ENCODE measurements at regions not wholly inside any gene's neighbourhood (a gene's known extent, or its start where the extent isn't known, plus 50 kb on each side); places are given as distances from the start of the nearest gene placed in this dataset.

GRCh38 chr4:126954537-126955291, 678.0 kb upstream of the INTU start:
- no peaks in the 10 kb centered on the region for H3K4me1 ChIP-seq
- H3K9me3 ChIP-seq, result peaks cover 0 to 2% (median 0%) of the 10 kb centered on the region in 4 donors
- TF ChIP-seq EP300 (IDR thresholded peaks at IDR 0.05), result no peak
- TF ChIP-seq POLR2A (IDR thresholded peaks at IDR 0.05), result no peak
- TF ChIP-seq, protein P1, sequence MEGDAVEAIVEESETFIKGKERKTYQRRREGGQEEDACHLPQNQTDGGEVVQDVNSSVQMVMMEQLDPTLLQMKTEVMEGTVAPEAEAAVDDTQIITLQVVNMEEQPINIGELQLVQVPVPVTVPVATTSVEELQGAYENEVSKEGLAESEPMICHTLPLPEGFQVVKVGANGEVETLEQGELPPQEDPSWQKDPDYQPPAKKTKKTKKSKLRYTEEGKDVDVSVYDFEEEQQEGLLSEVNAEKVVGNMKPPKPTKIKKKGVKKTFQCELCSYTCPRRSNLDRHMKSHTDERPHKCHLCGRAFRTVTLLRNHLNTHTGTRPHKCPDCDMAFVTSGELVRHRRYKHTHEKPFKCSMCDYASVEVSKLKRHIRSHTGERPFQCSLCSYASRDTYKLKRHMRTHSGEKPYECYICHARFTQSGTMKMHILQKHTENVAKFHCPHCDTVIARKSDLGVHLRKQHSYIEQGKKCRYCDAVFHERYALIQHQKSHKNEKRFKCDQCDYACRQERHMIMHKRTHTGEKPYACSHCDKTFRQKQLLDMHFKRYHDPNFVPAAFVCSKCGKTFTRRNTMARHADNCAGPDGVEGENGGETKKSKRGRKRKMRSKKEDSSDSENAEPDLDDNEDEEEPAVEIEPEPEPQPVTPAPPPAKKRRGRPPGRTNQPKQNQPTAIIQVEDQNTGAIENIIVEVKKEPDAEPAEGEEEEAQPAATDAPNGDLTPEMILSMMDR (IDR thresholded peaks at IDR 0.05), result no peak
- TF ChIP-seq POLR2AphosphoS5 (IDR thresholded peaks at IDR 0.05), result no peak
- DNase-seq (no peak), ATAC-seq (ENCODE audit: low FRiP score in 2 of 2) (no peak)
- no peak overlapping the region for H3K4me3 ChIP-seq
- no peaks in the 10 kb centered on the region for H3K27me3 ChIP-seq
- H3K36me3 ChIP-seq, result no peaks in the 10 kb centered on the region
- no peak overlapping the region for H3K27ac ChIP-seq
- WGBS, 2 donors, result 92 to 96% methylated on average over 5 of the region's 5 CpGs

DNA sequence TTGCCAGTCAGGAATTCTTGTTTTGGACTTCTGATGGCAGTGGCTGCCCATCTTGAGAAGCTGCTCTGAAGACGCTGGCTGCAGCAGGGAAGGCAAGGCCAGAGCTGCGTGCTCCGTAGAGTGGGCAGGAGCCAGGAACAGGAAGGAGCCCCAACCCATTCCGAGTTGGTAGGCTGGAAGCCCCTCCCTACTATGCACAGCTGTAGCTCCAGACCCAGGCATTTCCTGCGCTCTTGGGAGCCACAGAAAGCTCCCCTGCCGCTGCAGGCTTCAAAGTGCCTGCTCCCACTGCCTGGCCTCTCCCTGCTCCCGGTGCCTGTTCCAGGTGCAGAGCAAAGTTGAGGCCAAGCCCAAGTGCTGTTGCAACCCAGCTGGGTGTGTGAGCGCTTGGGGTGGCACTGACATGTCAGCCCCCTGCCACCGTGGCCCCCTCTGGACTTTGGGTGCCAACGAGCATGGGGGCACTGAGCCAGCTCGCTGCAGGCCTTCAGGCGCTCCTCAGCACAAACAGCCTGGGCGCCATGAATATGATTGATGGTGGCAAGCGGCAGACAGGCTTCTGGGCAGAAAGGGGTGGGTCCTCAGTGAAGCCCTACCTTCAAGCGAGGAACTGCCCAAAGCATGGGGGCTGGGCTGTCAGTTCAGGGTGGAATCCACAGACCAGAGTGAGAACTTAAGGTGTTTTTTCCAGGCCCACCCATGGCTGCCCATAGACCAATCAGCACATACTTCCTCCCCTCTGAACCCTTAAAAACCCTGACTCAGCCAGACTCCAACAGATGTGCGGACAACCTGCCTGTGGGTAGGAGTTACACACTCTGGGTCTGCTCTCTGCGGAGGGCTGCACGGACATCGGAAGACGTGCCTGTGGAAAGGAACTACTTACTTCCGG, 677.2 kb upstream of the INTU start:
- H3K36me3 ChIP-seq, result no peaks in the 10 kb centered on the region
- H3K4me3 ChIP-seq, result no peak overlapping the region
- peaks cover 0 to 2% (median 0%) of the 10 kb centered on the region in 4 donors for H3K9me3 ChIP-seq
- WGBS, 2 donors, result 78 to 89% methylated on average over 9 to 21 of the region's 21 CpGs
- H3K4me1 ChIP-seq, result no peaks in the 10 kb centered on the region
- ATAC-seq (ENCODE audit: low FRiP score in 2 of 2) (peak in 1 of 2 donors; percentile 31), DNase-seq (peak in 1 of 2 donors; percentile 47)
- no peak for TF ChIP-seq EP300 (IDR thresholded peaks at IDR 0.05)
- TF ChIP-seq POLR2AphosphoS5 (IDR thresholded peaks at IDR 0.05), result no peak
- TF ChIP-seq, protein P1 (IDR thresholded peaks at IDR 0.05), result no peak
- no peak for TF ChIP-seq POLR2A (IDR thresholded peaks at IDR 0.05)
- H3K27me3 ChIP-seq, result no peaks in the 10 kb centered on the region
- H3K27ac ChIP-seq, result no peak overlapping the region

DNA sequence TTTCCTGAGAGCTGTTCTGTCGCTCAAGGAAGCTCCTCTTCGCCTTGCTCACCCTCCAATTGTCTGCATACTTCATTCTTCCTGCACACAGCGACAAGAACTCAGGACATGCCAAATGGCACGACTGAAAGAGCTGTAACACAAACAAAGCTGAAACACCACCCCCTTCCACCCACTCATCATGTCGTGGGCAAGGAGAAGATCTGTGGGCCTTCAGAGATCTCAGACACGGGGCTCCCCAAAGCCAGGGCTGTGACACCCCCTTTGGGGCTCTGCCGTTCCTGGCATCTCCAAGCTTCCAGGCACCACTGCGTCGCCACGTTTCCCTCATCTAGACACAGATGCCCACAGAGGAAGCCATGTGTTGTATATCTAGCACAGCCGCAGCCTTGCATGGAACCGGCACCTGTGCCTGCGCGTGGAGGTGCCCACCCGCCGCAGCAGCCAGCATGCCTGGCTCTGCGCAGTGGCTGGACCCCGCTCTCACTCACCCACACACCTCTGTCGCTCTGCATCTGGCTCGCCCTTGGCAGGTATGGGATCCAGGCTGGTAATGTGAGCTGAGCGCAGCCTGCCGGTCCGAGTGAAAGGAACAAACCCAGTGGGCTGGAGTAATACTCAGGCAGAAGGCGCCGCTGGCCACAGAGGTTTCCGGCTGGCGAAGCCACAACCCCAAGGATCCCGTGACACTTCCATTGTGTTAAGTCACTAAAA, 676.4 kb upstream of the INTU start:
- Histone ChIP-seq H3K4me1 (no peaks in the 10 kb centered on the region), H3K27ac (no peak overlapping the region), H3K27me3 (no peaks in the 10 kb centered on the region), H3K4me3 (no peak overlapping the region), H3K9me3 (peaks cover 0 to 2% (median 0%) of the 10 kb centered on the region in 4 donors), H3K36me3 (no peaks in the 10 kb centered on the region)
- TF ChIP-seq POLR2AphosphoS5 (IDR thresholded peaks at IDR 0.05) (no peak), POLR2A (IDR thresholded peaks at IDR 0.05) (no peak), EP300 (IDR thresholded peaks at IDR 0.05) (no peak)
- TF ChIP-seq, protein P1 (IDR thresholded peaks at IDR 0.05), result no peak
- 91 to 92% methylated on average over 19 to 28 of the region's 28 CpGs for WGBS, 2 donors
- ATAC-seq (ENCODE audit: low FRiP score in 2 of 2), result no peak
- peak in 1 of 2 donors; percentile 46 for DNase-seq

GRCh38 chr4:126957556-126957955, 675.2 kb upstream of the INTU start:
- DNase-seq (no peak), ATAC-seq (ENCODE audit: low FRiP score in 2 of 2) (no peak)
- Histone ChIP-seq H3K4me3 (no peak overlapping the region), H3K27me3 (no peaks in the 10 kb centered on the region), H3K9me3 (peaks cover 0 to 2% (median 0%) of the 10 kb centered on the region in 4 donors), H3K36me3 (no peaks in the 10 kb centered on the region), H3K27ac (no peak overlapping the region), H3K4me1 (no peaks in the 10 kb centered on the region)
- WGBS, 2 donors, result 84 to 91% methylated on average over 1 of the region's 1 CpG
- TF ChIP-seq POLR2A (IDR thresholded peaks at IDR 0.05) (no peak), POLR2AphosphoS5 (IDR thresholded peaks at IDR 0.05) (no peak), EP300 (IDR thresholded peaks at IDR 0.05) (no peak)
- TF ChIP-seq, protein P1 (IDR thresholded peaks at IDR 0.05), result no peak
